Spleen (tissue), 11 donors: ENCODE measurements at regions not wholly inside any gene's neighbourhood (a gene's known extent, or its start where the extent isn't known, plus 50 kb on each side); places are given as distances from the start of the nearest gene placed in this dataset.

Experiments used
- DNase-seq: peaks from one replicate; pipeline ENCODE4 v3.0.0-alpha.2; 2020
- H3K27ac ChIP-seq, 8 donors: fragments of 200-600 bp; sonication (generic) in 7 of 8; 1 replicate in 4 of 8; 2 replicates in 4 of 8; pipeline versions ENCODE4 v1.5.0 to v1.8.0; 2016 to 2021; ENCODE audit warnings: inconsistent platforms in 4 of 8, mild to moderate bottlenecking in 4 of 8, moderate library complexity in 1 of 8
- H3K27me3 ChIP-seq, 7 donors: fragments of 200-600 bp; sonication (generic) in 6 of 7; replicated peaks in 1 of 7; 1 replicate in 4 of 7; 2 replicates in 3 of 7; pipeline versions ENCODE4 v1.5.0 to v1.8.0; 2016 to 2021; ENCODE audit warnings: inconsistent platforms in 3 of 7, mild to moderate bottlenecking in 1 of 7
- H3K36me3 ChIP-seq, 6 donors: fragments of 200-600 bp; sonication (generic) in 5 of 6; 1 replicate in 4 of 6; 2 replicates in 2 of 6; pipeline versions ENCODE4 v1.5.0 to v1.8.0; 2016 to 2021; ENCODE audit warnings: inconsistent platforms in 2 of 6
- H3K4me1 ChIP-seq, 6 donors: fragments of 200-600 bp; sonication (generic) in 5 of 6; 1 replicate in 3 of 6; 2 replicates in 3 of 6; pipeline versions ENCODE4 v1.5.0 to v1.8.0; 2016 to 2021; ENCODE audit warnings: inconsistent platforms in 3 of 6
- H3K4me3 ChIP-seq, 8 donors: fragments of 200-600 bp; sonication (generic) in 7 of 8; 1 replicate in 4 of 8; 2 replicates in 4 of 8; pipeline versions ENCODE4 v1.5.0 to v1.8.0; 2016 to 2021; ENCODE audit warnings: inconsistent platforms in 4 of 8, mild to moderate bottlenecking in 4 of 8, moderate library complexity in 2 of 8
- H3K9me3 ChIP-seq, 8 donors: fragments of 200-600 bp; sonication (generic) in 7 of 8; 1 replicate in 4 of 8; 2 replicates in 4 of 8; pipeline versions ENCODE4 v1.5.0 to v1.8.0; 2016 to 2021; ENCODE audit warnings: inconsistent platforms in 4 of 8
- POLR2A ChIP-seq, 3 donors: fragments of 450-650 bp; IDR thresholded peaks; one replicate each; pipeline ENCODE4 v1.5.1; 2017; ENCODE audit warnings: antibody characterized with exemption in 3 of 3, mild to moderate bottlenecking in 1 of 3
- POLR2AphosphoS5 ChIP-seq, 3 donors: sonication (generic); formaldehyde crosslinking; IDR thresholded peaks; one replicate each; pipeline ENCODE4 v1.5.1; 2017; ENCODE audit warnings: antibody characterized with exemption in 3 of 3
- WGBS, 5 donors: extraction: QIAGEN DNeasy Blood & Tissue Kit in 3 of 5; methylation state at CpG; one replicate each; pipeline versions ENCODE4 v1.1.5 to v1.1.7; 2013 to 2018; 5-methylcytosine and 5-hydroxymethylcytosine counted together
- intact Hi-C: fragments of 100-400 bp; cut with DNase I; formaldehyde crosslinking; loops from one replicate; pipeline ENCODE4 v1.15.0; 2023; ENCODE audit warnings: low total_unique reads
- TF ChIP-seq, protein P1 (sequence below), 11 experiments: fragments of 200-600 bp in 7 of 11; fragments of 450-650 bp in 4 of 11; sonication (generic) in 4 of 11; IDR thresholded peaks in 8 of 11; conservative IDR thresholded peaks in 3 of 11; 1 replicate in 7 of 11; 2 replicates in 4 of 11; pipeline versions ENCODE4 v1.4.0 to v1.8.0; 2016 to 2021; ENCODE audit warnings: antibody characterized with exemption in 11 of 11, inconsistent platforms in 4 of 11, mild to moderate bottlenecking in 1 of 11
- donor health status: healthy with polysubstance abuse.
- donor health status: DM: no; HTN: no; CAD: no; lungs with moderate emphysema.
- donor health status: DM: no; HTN: no; CAD: no.
- donor health status: Bipolar disorder and iron deficiency.
- donor health status: healthy.
- donor health status: DM: no; HTN: no; CAD: no.
- donor health status: DM: yes; HTN: yes; CAD: no.

- Histone ChIP-seq H3K4me3 (no peak overlapping the region), H3K27me3 (no peaks in the 10 kb centered on the region), H3K4me1 (no peaks in the 10 kb centered on the region), H3K9me3 (peaks cover 0 to 8% (median 0%) of the 10 kb centered on the region in 8 donors), H3K36me3 (no peaks in the 10 kb centered on the region), H3K27ac (no peak overlapping the region)
- DNase-seq = no peak
- intact Hi-C loops = no loop called here
- TF ChIP-seq, protein P1, sequence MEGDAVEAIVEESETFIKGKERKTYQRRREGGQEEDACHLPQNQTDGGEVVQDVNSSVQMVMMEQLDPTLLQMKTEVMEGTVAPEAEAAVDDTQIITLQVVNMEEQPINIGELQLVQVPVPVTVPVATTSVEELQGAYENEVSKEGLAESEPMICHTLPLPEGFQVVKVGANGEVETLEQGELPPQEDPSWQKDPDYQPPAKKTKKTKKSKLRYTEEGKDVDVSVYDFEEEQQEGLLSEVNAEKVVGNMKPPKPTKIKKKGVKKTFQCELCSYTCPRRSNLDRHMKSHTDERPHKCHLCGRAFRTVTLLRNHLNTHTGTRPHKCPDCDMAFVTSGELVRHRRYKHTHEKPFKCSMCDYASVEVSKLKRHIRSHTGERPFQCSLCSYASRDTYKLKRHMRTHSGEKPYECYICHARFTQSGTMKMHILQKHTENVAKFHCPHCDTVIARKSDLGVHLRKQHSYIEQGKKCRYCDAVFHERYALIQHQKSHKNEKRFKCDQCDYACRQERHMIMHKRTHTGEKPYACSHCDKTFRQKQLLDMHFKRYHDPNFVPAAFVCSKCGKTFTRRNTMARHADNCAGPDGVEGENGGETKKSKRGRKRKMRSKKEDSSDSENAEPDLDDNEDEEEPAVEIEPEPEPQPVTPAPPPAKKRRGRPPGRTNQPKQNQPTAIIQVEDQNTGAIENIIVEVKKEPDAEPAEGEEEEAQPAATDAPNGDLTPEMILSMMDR (IDR thresholded peaks at IDR 0.05 in 8 of 11, conservative IDR thresholded peaks at IDR 0.05 in 3 of 11) = no peak
- no peak for TF ChIP-seq POLR2AphosphoS5 (IDR thresholded peaks at IDR 0.05)
- no peak for TF ChIP-seq POLR2A (IDR thresholded peaks at IDR 0.05)
- 69 to 86% (median 74%) methylated on average over 2 of the region's 2 CpGs for WGBS, 5 donors
These were observed 429.3 kb upstream of the FAT3 start for GRCh38 chr11:91795139-91795887.

DNA sequence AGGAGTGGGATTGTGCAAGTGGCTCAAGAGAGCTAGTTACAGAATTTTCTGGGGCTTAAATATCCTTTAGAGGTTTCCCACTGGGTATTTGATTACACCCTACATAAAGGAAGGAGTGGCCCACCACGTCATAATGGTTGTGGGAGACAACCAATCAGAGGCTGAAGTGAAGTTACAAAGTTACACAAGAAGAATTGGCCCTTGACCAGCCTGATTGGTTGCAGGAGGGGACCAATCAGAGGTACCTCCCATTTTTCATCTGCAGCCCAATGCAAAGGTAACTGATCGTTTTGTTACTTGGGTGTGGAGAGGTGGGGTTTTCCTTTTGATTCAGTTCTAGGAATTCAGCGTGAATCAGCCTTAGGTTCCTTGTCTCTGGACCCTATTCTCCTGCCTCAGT is 430.5 kb upstream of the FAT3 start:
- H3K36me3 ChIP-seq = no peaks in the 10 kb centered on the region
- no peaks in the 10 kb centered on the region for H3K4me1 ChIP-seq
- no peaks in the 10 kb centered on the region for H3K27me3 ChIP-seq
- TF ChIP-seq POLR2A (IDR thresholded peaks at IDR 0.05) (no peak), POLR2AphosphoS5 (IDR thresholded peaks at IDR 0.05) (no peak)
- no peaks in the 10 kb centered on the region for H3K9me3 ChIP-seq
- no peak overlapping the region for H3K4me3 ChIP-seq
- no peak for DNase-seq
- no peak overlapping the region for H3K27ac ChIP-seq
- intact Hi-C loops = no loop called here
- WGBS, 5 donors = 70 to 91% (median 77%) methylated on average over 3 of the region's 3 CpGs

DNA sequence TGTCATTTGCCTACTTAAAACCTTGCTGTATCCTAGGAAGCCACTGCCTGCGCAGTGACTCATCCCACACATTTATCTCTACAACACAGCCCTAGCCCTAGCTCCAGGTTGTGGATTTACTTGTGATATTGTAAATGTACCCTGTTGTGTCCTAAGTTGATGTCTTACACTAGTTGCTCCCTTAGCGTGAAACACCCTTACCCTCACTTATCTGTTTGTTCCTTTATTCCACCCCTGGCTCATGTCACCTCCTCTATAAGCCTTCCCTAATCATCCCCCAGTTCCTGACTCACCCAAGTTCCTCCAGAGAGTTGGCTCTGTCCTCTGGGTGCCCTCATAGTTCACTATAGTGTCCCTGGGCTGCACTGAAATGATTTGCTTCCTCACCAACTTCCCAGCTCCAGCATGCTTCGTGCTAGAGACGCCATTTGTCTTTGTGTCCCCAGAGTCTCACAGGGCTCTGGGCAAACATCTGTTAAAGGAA is 431.8 kb upstream of the FAT3 start:
- Histone ChIP-seq H3K36me3 (no peaks in the 10 kb centered on the region), H3K9me3 (no peaks in the 10 kb centered on the region), H3K27me3 (no peaks in the 10 kb centered on the region), H3K27ac (no peak overlapping the region), H3K4me3 (no peak overlapping the region), H3K4me1 (no peaks in the 10 kb centered on the region)
- WGBS, 5 donors = 69 to 90% (median 82%) methylated on average over 4 of the region's 4 CpGs
- intact Hi-C loops = no loop called here
- TF ChIP-seq POLR2AphosphoS5 (IDR thresholded peaks at IDR 0.05) (no peak), POLR2A (IDR thresholded peaks at IDR 0.05) (no peak)
- TF ChIP-seq, protein P1 (IDR thresholded peaks at IDR 0.05 in 8 of 11, conservative IDR thresholded peaks at IDR 0.05 in 3 of 11) = no peak
- DNase-seq = no peak

DNA sequence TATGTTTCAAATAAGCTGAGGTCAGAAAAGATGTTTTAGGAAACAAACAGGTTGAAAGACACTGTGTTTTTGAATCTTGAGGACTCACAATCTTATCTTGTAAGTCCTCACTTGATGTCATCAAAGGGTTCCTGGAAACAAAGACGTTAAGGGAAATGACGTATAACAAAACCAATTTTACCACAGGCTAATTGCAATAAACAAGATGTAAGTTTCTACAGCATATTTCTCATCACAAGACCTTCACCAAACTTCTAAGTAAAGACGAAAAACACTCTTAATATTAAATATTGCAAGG is 433.5 kb upstream of the FAT3 start:
- intact Hi-C loops = no loop called here
- Histone ChIP-seq H3K36me3 (no peaks in the 10 kb centered on the region), H3K27me3 (no peaks in the 10 kb centered on the region), H3K4me1 (no peaks in the 10 kb centered on the region), H3K9me3 (no peaks in the 10 kb centered on the region), H3K27ac (no peak overlapping the region), H3K4me3 (no peak overlapping the region)
- WGBS, 5 donors = 64 to 68% (median 67%) methylated on average over 3 of the region's 3 CpGs
- DNase-seq = no peak
- no peak for TF ChIP-seq POLR2A (IDR thresholded peaks at IDR 0.05)
- TF ChIP-seq, protein P1 (IDR thresholded peaks at IDR 0.05 in 8 of 11, conservative IDR thresholded peaks at IDR 0.05 in 3 of 11) = no peak
- no peak for TF ChIP-seq POLR2AphosphoS5 (IDR thresholded peaks at IDR 0.05)
